ENCODE measurements at regions not wholly inside any gene's neighbourhood (a gene's known extent, or its start where the extent isn't known, plus 50 kb on each side); places are given as distances from the start of the nearest gene placed in this dataset.
A peak's percentile ranks its signal among the peaks of the same experiment; 100 is the strongest.

DNA sequence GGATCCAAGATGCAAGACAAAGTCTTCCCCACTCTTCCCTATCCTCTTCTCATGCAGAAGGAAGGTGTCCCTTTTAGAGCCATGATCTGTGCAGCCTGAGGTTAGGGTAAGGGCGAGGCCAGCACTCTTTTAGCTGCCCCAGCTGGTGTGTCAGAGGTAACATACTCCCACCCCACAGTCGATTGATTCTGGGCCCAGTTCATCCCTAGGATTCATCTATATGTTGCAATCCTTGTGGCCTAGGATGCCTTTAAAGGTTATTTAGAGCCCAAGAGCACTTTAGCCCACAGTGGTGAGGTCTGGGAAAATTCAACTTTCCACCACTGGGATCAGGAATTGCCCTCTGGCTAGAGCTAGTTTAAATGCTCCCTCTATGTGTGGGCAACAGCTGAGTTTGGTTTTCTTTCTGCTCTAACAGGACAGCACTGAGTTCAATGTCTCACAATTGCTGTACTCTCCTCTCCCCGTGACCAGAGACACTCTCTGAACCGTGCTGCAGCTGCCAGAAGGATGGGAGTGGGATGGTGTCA lies 201.3 kb upstream of the SERP2 start:
- peak; percentile 19 for DNase-seq (ENCODE audit: low read depth)

DNA sequence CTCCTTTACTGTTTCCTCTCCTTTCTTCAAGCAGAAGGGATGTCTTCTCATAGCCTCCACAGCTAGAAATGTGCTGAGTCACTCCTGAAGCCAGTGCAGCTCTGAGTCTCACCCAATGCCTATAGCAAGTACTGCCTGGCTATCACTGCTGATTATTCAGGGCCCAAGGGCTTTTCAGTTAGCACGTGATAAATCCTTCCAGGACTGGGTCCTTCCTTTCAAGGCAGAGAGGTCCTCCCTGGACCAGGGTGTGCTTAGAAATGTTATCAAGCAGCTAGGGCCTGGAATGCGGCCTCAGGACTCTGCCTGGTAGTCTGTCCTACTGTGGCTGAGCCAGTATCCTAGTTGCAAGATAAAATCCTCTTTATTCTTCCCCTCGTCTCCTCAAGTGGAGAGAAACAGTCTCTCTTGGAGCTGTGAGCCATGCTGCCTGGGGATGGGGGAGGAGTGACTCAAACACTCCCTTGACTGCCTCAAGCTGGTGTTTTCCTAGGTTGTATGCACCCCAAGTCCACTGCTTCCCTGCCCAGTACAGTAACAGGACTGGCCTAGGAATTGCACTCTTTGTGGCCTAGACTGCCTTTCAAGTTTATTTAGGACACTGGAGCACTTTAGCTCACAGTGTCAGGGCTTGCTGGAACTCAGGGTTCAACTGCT lies 198.7 kb upstream of the SERP2 start:
- peak; percentile 64 for DNase-seq (ENCODE audit: low read depth)

DNA sequence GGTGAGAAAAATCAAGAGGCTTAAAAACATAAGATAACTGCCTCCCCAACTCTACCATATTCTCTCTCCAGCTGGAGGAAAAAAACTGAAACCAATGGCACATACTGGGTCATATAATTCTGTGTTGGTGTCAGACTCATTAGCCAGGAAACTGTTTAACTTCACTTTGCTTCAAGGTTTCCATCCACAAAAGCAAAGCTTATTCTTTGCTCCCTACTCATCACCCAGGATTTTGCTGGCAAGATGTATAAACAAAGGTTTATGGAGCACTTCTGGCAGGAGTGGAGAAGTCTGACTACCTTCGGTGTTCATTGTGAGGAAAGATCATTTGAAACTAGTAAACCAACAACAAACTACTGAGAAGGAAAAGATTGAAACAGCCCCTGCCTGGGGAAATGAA lies 197.5 kb upstream of the SERP2 start:
- peak; percentile 20 for DNase-seq (ENCODE audit: low read depth)

DNA sequence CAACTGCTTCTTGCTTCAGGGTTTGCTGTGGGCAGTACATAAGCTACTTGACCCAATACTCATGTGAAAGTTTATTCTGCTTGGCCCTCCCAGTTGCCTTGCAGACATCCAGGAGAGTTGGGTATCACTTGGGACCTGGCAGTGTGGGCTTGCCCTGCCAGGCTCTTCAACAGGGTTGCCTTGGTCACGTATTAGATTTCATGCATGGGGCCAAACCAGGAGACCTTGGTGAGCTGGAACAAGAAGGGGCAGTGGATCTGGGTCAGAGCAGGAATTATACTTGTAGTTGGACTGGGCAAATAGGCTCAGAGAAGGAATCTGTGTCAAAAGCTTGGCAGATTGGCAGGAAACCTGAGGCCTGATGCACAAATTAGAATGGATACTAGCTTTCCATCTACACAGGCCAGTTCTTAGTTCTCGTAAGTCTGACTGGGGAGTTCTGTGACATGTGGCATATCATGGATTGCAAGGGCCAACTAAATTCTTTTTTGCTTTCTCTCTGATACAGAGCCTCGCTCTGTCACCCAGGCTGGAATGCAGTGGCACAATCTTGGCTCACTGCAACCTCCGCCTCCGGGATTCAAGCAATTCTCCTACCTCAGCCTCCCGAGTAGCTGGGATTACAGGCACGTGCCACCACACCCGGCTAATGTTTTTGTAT lies 192.6 kb upstream of the SERP2 start:
- DNase-seq (ENCODE audit: low read depth) = no peak

DNA sequence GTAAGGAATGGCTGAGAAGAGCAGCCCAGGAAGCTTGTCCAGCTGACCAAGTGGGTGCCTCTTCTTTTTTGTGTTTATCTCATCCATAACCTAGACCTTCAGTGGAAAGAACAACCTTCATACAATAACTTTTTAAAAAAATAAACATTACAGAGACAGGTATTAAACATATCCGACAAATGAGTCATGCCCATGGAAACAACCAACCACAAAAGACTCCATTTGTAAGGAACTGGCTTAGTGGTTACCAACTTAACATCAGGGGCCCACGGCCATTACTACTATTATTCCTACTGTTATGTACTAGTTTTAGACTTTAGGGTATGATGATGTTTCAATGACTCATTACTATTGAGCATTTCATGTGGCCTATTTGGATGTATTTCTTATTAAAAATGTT lies 191.7 kb upstream of the SERP2 start:
- peak; percentile 80 for DNase-seq (ENCODE audit: low read depth)

DNA sequence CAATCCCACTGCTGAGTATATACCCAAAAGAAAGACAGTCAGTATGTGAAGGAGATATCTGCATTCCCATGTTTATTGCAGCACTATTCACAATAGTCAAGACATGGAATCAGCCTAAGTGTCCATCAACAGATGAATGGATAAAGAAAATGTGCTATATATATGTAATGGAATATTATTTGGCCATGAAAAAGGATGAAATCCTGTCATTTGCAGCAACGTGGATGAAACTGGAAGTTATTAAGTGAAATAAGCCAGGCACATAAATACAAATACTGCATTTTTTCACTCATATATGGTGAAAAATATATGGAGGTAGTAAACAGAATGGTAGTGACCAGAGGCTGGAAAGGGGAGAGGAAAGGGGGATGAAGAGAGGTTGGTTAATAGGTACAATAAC lies 188.9 kb upstream of the SERP2 start:
- no peak for DNase-seq (ENCODE audit: low read depth)

DNA sequence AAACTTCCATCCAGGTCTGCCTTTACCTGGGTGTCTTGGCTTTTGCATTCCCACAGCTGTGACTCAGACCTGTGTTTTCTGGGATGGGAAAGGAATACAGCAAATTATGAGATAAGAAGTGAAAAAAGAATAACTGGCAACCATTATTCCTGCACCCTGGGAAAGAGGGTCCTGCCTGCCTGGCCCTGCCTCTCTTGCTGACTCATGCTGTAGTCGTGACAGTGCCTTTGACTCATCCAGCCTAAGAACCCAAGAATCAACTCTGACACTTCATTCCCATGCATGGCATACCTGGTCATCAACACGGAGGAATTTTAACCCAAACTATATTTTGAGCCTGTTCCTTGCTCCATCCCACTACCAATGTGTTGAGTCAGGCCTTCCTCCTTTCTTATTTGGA lies 185.4 kb upstream of the SERP2 start:
- DNase-seq (ENCODE audit: low read depth) = peak; percentile 90

DNA sequence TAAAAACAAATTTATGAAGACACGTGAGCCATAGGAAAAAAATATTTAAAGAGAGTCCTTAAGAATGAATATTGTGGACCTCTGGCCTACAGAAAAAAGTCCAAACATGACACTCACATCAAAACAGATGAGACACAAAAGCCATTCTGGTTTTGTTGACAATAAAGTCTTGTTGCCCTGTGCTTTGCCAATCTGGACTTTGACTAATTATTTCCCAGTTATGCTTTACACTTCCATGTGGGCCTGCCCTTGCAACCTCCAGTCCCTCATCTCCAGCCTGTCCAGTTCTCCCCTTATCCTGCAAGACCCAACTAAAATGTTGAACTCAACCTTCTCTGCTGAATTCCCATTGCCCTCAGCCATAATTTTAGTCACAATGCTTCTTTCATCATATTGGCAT lies 184.5 kb upstream of the SERP2 start:
- DNase-seq (ENCODE audit: low read depth) = no peak

DNA sequence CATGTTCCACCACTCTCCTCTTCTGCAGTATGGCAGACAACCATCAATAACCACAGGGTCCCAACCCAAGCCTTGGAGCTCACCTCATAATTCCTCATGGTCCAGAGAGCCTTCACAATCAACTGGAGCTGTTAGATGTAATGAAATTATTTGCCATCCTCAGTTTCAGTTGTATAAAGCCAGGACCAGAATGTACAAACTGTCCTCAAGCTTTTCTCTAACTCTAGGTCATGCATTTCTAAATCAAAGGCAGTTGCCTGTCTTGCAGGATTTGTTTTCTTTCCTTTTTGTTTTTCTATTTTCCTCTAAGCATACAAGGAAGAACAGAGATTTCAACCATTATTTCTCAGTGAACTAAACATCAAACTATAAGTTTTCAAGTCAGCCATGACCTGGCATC lies 182.5 kb upstream of the SERP2 start:
- DNase-seq (ENCODE audit: low read depth) = no peak

DNA sequence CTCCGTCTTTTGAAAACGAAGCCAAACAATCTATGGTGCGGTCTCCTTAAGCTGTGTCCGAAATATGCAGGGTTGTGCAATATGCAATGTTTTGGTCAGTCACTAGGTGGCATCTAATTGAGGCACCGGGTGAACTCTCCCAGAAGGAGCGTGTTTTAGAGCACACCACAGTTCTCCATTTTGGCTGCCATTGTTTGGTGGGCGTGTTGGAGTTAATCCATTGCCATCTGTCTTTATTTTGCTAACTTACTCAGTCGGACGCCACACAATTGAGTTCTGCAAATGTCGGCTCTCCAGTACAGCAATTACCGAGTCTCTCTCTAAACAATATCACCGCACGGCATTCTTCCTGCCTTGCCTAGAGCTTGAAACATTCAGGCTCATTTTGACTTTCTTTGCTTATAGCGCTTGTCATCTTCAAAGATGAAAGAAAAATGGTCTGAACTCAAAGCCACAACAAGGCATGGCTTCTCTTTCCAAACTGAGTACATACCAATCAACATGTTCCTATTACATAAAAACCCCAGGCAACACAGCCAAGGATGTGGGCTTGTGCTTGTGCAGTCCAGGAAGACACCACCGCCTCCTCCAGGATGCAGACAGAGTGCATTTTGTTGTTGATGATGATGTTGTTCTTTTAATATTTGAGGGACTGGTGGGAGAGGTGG lies 182.0 kb upstream of the SERP2 start:
- DNase-seq (ENCODE audit: low read depth) = peak; percentile 38

DNA sequence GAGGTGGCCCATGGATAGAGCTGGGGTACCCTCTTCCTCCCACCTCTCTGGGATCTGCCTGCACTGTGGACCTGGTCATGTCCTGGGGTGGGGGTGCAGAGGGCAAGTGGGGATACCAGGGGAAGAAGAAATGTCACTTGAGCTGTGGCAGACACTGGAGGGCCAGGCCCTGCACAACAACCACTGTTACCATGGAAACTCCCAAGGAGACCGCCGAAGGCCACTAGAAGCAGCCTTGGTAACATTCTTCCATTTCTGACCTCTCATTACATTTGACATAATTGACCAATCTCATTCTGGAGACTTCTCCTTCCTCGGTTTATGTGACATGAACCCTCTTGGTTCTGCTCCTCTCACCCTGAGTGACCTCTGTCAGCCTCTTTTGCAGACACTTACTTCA lies 179.9 kb upstream of the SERP2 start:
- DNase-seq (ENCODE audit: low read depth) = no peak

DNA sequence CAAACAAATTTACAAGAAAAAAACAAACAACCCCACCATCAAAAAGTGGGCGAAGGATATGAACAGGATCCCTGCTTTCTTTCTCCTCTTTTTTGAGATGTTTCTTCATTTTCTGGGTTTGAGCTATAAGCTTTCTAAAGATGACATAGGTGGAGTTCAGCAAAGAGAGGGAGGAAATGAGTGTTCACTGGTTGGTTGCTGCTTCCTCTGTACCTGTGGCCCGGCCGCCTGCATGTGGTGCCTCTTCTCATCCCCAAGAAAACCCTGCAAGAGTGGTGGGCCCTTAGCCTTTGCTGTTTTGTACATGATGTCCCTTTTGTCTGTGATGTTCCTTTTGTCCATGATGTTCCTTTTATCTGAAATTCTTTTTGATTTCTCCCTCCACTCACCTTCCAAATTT lies 178.4 kb upstream of the SERP2 start:
- DNase-seq (ENCODE audit: low read depth) = no peak

DNA sequence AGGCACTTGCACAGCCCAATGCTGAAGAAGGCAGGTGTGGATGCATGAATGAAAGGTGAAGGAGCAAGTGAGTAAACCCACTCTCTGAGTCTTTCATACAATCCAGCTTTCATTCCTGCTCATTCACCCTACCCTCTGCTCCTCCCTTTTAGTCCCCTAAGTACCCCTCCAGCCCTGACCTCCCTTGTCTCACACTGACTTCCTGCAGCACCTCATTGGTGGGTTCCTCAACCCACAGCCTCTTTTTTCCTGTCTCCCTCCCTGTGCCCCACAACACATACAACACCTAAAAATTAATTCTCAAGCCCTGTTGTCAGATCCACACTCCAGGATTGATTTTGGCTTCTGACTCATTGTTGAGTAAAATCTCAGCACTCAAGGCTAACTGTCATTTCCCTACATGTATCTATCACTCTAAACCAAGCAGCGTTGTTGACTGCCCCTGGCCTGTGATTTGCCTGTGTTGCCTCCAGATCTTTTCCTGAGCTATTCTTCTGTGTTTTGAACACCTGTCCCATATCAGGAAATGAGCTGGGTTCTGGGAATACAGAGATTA lies 177.3 kb upstream of the SERP2 start:
- DNase-seq (ENCODE audit: low read depth) = peak; percentile 7

DNA sequence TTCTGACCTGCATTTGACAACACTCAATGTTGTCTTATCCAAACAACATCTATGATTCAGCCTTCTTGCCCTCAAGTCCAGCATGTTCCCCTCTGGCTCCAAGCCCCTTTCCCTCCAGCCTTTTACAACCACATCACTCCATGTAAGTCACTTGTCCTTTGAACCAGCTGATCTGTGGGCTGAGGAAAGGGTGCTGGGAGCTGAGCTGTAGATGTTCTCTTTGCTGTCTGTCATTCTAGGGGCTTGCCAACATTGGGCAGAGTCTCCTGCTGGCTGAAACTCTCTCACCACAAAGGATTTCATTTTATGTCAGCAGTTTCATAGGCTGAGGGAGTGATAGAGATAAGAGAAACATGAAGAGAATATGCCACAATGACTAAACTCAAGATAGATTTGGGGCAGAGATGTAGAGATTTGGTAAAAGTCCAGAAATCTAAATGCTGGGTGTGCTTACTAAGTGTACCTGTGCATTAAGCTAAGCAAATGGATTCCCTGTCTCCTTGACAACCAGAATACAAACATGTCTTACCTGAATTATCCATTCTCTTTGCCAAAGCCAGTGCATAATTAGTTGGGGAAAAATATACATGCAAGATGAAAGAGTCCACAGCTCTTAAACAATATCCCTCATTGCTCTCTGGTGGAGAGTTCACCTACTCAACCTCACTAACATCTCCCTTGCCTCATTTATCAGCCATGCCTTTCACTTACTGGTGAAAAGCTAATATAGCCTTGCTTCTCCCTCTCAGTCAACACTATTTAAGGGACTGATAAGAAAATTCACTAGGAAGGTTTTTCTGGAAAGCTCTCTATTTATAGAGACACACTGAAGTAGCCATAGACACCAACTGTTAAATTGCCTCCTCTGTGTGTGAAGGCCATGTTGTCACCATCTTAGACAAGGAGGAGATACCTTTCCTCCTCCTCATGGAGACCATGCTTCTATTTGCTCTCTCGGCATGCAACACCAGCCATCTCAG lies 175.5 kb upstream of the SERP2 start:
- peak; percentile 83 for DNase-seq (ENCODE audit: low read depth)

DNA sequence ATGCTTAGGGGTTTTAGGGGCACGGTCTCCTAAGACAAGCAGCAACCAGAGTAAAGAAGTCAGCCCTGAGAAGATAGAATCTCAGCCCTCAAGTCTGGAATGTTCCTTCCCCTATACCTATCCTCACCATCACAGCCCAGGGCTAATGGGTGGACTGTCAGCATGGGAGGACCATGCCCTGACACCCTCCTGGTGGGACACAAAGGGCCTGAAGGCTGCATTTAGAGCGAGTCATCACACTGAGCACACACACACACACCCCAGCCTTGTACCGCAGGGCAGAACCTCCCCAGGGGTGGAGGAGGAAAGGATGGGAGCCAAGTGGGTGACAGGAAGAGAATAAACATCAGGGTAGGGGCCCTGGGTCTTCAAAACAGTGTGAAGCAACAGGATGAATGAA lies 174.8 kb upstream of the SERP2 start:
- DNase-seq (ENCODE audit: low read depth) = peak; percentile 52

DNA sequence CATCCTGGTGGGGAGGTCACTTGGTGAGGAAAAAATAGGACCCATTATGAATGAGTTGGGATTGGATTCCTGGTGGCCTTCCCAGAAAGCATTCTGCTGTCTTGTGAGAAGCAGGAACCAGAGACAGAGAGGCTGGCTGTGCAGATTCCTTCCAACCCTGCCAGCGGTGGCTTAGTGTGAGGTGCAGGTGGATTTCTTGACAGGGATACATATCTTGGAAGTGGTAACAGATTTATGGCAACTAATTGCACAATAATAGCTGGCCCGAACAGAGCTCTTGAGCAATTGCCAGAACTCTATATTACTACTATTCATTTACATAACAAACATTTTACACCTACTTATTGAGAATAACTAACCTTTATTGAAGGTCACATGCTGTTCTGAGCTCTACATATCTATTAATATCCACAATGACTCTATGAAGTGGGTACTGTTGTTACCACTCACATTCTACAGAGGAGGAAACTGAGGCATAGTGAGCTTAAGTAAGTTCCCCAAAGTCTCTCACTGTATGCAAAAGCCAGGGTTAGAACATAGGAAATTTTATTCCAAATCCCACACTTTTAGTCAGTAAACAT lies 173.9 kb upstream of the SERP2 start:
- DNase-seq (ENCODE audit: low read depth) = no peak

DNA sequence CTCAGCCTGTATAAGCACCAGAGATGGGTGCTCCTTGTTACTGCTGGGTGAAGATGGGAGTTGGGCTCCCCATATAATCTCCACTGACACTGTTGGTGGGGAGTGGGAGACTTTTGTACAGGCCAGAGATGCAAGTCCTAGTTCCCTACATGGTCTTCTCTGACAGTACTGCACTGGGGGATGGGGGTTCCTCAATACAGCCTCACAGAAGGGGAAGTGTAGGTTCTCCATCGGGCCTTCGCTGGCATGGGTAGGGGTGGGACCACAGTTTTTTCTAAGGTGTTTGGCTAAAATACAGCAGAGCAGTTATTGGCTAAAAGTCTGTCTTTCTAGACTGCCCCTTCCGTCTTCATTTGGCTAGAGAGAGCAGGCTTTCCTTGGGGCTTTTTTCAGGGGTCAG lies 167.2 kb upstream of the SERP2 start:
- no peak for DNase-seq (ENCODE audit: low read depth)

DNA sequence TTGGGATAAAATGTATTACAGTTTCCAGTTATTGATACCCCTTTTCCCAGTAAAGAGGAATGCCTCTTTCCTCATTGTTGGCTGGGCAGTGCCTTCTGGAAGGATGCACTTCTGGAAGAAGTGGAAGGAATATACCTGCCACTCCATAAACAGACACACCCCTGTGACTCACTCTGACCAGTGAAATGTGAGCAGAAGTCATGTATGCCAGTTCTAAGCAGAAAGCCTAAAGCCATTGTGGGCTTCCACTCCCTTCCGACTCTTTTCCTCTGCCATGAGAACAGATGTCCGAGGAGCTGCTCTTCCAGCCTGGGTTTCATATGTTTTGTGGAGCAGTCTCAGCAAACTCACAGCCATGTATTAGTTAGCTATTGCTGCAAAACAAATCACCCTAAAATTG lies 166.1 kb upstream of the SERP2 start:
- DNase-seq (ENCODE audit: low read depth) = no peak

DNA sequence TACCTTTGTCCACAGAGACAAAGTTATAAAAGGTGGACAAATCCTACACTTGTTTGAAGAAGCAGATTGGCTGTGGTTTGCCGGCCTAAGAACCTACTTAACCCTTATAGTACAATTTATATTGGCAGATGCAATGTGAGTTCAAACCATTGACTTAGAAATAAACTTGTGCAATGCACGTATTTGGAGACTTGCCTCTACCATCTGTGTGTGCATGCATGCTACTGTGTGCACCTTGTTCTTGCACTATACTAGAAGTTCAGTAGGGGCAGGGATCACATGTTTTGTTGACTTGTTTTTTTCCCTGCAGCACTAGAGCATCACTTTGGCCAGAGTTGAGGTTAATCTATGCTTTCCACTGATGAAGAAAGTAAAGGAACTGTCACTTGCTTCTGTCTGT lies 163.1 kb upstream of the SERP2 start:
- DNase-seq (ENCODE audit: low read depth) = no peak

DNA sequence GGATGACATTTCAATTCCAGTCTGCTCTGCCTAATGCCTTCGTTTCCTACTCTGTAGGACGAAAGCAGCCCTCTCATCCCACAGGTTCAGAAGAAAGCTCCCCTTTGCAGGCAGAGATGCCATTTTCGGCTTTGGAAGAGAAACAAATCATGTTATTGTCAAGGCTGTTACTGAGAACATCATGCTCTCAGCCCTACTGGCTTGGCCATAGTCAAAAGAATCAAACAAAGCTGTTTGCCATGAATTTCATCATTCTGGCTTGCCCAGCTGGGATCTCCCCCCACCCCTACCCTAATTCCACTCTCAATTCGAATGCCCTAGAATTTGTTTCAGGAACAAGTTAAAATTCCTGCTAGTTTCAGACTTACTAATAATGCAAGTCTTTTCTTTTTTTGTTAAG lies 162.3 kb upstream of the SERP2 start:
- no peak for DNase-seq (ENCODE audit: low read depth)

DNA sequence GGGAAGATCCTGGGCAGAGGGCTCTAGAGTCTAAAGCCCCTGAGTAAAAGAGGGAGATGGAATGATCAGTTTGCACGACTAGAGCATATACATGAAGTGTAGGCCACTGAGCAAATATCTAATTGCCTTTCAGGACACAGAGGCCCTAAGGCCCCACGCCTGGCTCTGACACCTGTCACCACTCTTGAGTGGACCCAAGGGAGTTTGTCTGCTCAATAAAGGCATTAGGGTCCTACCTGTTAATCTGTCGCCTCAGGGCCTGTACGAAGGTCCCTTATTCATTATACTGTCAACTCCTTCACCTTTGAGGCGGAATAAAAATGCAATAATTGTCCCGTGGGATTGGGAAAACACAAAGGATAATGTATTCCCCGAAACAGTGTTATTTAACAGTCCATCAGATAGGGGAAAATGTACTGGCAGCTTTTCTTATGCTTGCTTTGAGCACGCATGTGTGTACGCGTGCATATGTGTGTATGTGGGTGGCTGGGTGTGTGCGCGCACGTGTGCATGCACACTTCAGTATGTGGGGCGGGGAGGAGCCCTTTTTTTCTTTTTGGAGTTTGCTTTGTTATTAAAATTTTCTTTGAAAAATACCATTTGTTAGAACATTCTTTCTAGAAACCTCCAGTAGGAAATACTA lies 161.8 kb upstream of the SERP2 start:
- no peak for DNase-seq (ENCODE audit: low read depth)
